ENCODE measurements at regions not wholly inside any gene's neighbourhood (a gene's known extent, or its start where the extent isn't known, plus 50 kb on each side); places are given as distances from the start of the nearest gene placed in this dataset.

DNA sequence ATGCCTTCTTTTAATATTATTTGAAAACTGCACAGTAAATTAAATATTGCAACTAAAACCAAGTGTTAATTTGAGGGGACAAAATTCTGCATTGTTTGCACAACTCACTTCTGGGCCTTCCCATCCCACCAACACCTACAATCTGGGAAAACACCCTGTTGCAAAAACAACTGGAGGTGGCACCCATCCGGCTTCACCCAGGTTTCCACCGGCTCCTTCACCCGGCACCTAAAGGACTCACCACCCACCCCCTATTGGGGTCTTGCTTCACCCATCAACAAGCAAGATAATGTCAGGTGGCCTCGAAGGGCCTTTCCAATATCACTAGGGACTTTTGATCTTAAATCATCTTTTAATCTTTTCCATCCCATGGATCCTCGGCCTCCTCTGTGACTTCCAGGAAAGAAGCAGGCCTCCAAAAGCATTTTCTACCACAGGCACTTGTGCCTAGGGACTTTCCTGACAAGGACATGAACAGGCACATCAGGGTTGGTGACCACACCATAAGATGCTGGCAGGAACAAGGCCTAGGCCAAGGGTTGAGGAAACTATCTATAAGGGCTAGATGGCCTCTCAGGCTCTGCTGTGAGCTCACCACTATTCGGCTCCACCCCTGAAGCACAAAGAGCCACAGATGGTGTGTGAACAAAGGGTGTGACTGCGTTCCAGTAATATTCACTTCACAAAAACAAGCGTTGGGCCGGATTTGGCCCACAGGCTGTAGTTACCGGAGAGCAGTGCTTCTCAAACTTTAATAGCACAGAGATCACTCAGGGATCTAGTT lies 205.1 kb downstream of the AUH start:
- no peaks in the 10 kb centered on the region for H3K27me3 ChIP-seq
- no peak for DNase-seq
- H3K4me1 ChIP-seq: peaks cover 3 to 21% (median 6%) of the 10 kb centered on the region in 3 donors
- 57 to 67% methylated on average over 10 of the region's 10 CpGs for WGBS, 2 donors
- H3K9me3 ChIP-seq: no peaks in the 10 kb centered on the region
- intact Hi-C loops (cut with DNase I): no loop called here
- no peaks in the 10 kb centered on the region for H3K36me3 ChIP-seq
- no peak overlapping the region for H3K4me3 ChIP-seq
- H3K27ac ChIP-seq: peak overlapping the region in 3 of 4 donors; percentile 10 to 49 (median 48)
- no peak for TF ChIP-seq POLR2A (IDR thresholded peaks at IDR 0.05)
- TF ChIP-seq, protein P1, sequence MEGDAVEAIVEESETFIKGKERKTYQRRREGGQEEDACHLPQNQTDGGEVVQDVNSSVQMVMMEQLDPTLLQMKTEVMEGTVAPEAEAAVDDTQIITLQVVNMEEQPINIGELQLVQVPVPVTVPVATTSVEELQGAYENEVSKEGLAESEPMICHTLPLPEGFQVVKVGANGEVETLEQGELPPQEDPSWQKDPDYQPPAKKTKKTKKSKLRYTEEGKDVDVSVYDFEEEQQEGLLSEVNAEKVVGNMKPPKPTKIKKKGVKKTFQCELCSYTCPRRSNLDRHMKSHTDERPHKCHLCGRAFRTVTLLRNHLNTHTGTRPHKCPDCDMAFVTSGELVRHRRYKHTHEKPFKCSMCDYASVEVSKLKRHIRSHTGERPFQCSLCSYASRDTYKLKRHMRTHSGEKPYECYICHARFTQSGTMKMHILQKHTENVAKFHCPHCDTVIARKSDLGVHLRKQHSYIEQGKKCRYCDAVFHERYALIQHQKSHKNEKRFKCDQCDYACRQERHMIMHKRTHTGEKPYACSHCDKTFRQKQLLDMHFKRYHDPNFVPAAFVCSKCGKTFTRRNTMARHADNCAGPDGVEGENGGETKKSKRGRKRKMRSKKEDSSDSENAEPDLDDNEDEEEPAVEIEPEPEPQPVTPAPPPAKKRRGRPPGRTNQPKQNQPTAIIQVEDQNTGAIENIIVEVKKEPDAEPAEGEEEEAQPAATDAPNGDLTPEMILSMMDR (IDR thresholded peaks at IDR 0.05): no peak

DNA sequence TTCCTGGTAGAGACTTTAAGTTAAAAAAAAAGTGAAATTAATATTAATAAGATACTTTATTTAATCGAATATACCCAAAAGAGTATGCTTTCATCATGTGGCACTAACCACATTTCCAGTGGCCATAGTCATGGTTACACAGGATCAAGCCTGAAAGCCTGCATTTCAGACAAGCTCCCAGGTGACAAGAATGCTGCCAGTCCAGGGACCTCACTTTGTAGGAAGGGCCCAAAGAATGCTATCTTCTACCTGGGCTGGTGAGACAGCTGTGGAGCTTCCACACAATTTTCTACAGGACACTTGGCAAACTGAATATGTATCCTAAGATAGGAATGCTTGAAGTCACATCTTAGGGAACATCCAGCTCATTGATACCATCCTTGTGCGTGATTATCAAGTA lies 203.8 kb downstream of the AUH start:
- no peaks in the 10 kb centered on the region for H3K9me3 ChIP-seq
- peaks cover 3 to 28% (median 6%) of the 10 kb centered on the region in 3 donors for H3K4me1 ChIP-seq
- no peak overlapping the region for H3K4me3 ChIP-seq
- intact Hi-C loops (cut with DNase I): no loop called here
- H3K27me3 ChIP-seq: no peaks in the 10 kb centered on the region
- WGBS, 2 donors: 80 to 88% methylated on average over 2 of the region's 2 CpGs
- no peak for DNase-seq
- no peak for TF ChIP-seq POLR2A (IDR thresholded peaks at IDR 0.05)
- TF ChIP-seq, protein P1 (IDR thresholded peaks at IDR 0.05): no peak
- H3K36me3 ChIP-seq: no peaks in the 10 kb centered on the region
- no peak overlapping the region for H3K27ac ChIP-seq

DNA sequence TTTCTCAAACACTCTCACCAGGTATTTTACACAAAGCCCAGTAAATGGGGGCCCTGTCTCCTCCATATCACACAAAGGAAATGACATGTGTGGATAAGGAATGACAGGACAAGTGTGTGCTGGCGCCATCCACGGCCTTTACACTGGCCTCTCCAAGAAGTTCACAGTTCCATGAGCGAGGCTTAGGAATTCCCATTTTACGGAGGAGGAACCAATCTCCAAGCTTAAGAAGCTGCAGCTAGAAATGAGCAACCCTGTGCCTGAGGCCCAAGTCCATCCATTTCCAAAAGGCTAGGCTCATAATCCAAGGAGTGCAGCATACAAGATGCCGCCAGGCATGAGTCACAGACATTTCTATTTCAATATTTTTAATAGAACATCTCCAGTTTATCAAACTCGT lies 203.4 kb downstream of the AUH start:
- intact Hi-C loops (cut with DNase I): no loop called here
- WGBS, 2 donors: 69 to 70% methylated on average over 6 of the region's 6 CpGs
- no peak overlapping the region for H3K4me3 ChIP-seq
- no peaks in the 10 kb centered on the region for H3K36me3 ChIP-seq
- no peaks in the 10 kb centered on the region for H3K27me3 ChIP-seq
- H3K4me1 ChIP-seq: peaks cover 3 to 31% (median 6%) of the 10 kb centered on the region in 3 donors
- no peaks in the 10 kb centered on the region for H3K9me3 ChIP-seq
- DNase-seq: no peak
- H3K27ac ChIP-seq: no peak overlapping the region
- no peak for TF ChIP-seq POLR2A (IDR thresholded peaks at IDR 0.05)
- TF ChIP-seq, protein P1 (IDR thresholded peaks at IDR 0.05): no peak

DNA sequence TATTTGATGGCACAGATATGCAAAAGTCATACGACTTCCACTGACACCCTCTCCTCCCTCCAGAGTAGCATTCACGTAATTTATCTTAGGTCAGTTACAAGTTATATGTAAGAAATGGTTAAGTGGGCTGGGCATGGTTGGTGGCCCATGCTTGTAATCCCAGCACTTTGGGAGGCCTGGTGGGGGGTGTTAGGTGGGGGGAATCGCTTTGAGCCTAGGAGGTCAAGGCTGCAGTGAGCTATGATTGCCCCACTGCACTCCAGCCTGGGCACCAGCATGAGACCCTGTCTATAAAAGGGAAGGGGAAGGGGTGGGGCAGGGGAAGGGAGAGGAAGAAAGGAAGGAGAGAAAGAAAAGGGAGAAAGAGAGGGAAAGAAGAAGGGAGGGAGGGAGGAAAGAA lies 202.8 kb downstream of the AUH start:
- 95 to 98% methylated on average over 2 to 3 of the region's 3 CpGs for WGBS, 2 donors
- no peak for DNase-seq
- no peak overlapping the region for H3K27ac ChIP-seq
- no peaks in the 10 kb centered on the region for H3K36me3 ChIP-seq
- intact Hi-C loops (cut with DNase I): no loop called here
- no peaks in the 10 kb centered on the region for H3K27me3 ChIP-seq
- H3K9me3 ChIP-seq: no peaks in the 10 kb centered on the region
- no peak for TF ChIP-seq POLR2A (IDR thresholded peaks at IDR 0.05)
- TF ChIP-seq, protein P1 (IDR thresholded peaks at IDR 0.05): no peak
- no peak overlapping the region for H3K4me3 ChIP-seq
- H3K4me1 ChIP-seq: peaks cover 5 to 37% (median 6%) of the 10 kb centered on the region in 3 donors

DNA sequence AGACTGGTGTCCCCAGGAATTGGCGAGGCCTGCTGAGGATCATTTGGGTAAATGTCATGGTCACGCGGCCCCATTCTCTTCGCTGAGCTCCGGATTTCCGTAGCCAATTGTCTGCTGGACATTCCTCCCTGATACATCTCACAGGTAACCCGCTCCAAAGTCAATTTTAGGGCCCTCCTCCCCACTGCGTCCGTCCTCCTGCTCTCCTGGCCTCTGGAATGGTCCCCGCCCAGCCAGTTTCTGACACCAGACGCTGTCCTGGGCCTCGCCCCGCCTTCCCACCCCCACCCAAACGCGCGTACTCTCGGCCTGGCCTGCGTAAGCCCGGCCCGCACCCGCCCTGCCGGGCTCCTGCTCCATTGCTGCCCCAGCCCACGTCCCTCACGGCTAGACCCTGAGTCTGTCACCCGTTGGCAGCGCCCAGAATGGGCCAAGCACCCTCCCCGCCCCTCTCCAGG lies 202.0 kb downstream of the AUH start:
- TF ChIP-seq, protein P1 (IDR thresholded peaks at IDR 0.05): no peak
- no peak for TF ChIP-seq POLR2A (IDR thresholded peaks at IDR 0.05)
- DNase-seq: no peak
- peak overlapping the region; percentile 32 to 68 (median 52) for H3K27ac ChIP-seq
- intact Hi-C loops (cut with DNase I): no loop called here
- H3K36me3 ChIP-seq: no peaks in the 10 kb centered on the region
- peak overlapping the region in 3 of 4 donors; percentile 20 to 35 (median 29) for H3K4me3 ChIP-seq
- no peaks in the 10 kb centered on the region for H3K27me3 ChIP-seq
- H3K4me1 ChIP-seq: peaks cover 10 to 45% (median 12%) of the 10 kb centered on the region in 3 donors
- no peaks in the 10 kb centered on the region for H3K9me3 ChIP-seq
- WGBS, 2 donors: 35 to 74% methylated on average over 11 to 14 of the region's 27 CpGs

All from esophagus squamous epithelium (tissue), 5 donors.